T-helper 2 cell treated with Interferon-gamma antibody and Interleukin-4, amounts not matched to agents 5 μg/mL and 100 μg/mL, for 36 hours (primary cell): ENCODE measurements at regions not wholly inside any gene's neighbourhood (a gene's known extent, or its start where the extent isn't known, plus 50 kb on each side); places are given as distances from the start of the nearest gene placed in this dataset.

Source experiments
- DNase-seq: peaks from one replicate; pipeline ENCODE4 v3.0.0; 2021; ENCODE audit warnings: low spot score
- H3K27ac Mint-ChIP-seq: one replicate; pipeline ENCODE4 v1.8.0; 2021; ENCODE audit warnings: mild to moderate bottlenecking, mixed read lengths
- H3K27me3 Mint-ChIP-seq: one replicate; pipeline ENCODE4 v1.8.0; 2021; ENCODE audit warnings: low read depth, mixed read lengths
- H3K36me3 Mint-ChIP-seq: one replicate; pipeline ENCODE4 v1.8.0; 2021; ENCODE audit warnings: low read depth, mixed read lengths
- H3K4me1 Mint-ChIP-seq: one replicate; pipeline ENCODE4 v1.8.0; 2021; ENCODE audit warnings: low read depth, mixed read lengths
- H3K4me3 Mint-ChIP-seq: one replicate; pipeline ENCODE4 v1.8.0; 2022; ENCODE audit warnings: mild to moderate bottlenecking, moderate library complexity, mixed read lengths
- H3K9me3 Mint-ChIP-seq: one replicate; pipeline ENCODE4 v1.8.0; 2021; ENCODE audit warnings: mixed read lengths

GRCh38 chr2:5911718-5912117 lies 219.5 kb downstream of the SOX11 start:
- Mint-ChIP-seq H3K27me3 (no peaks in the 10 kb centered on the region), H3K4me1 (no peaks in the 10 kb centered on the region), H3K9me3 (peaks cover 4% of the 10 kb centered on the region), H3K4me3 (no peak overlapping the region), H3K36me3 (no peaks in the 10 kb centered on the region), H3K27ac (no peak overlapping the region)
- DNase-seq = no peak

GRCh38 chr2:5913711-5914395 lies 221.7 kb downstream of the SOX11 start:
- no peak overlapping the region for H3K27ac Mint-ChIP-seq
- peaks cover 3% of the 10 kb centered on the region for H3K9me3 Mint-ChIP-seq
- H3K27me3 Mint-ChIP-seq = no peaks in the 10 kb centered on the region
- no peak overlapping the region for H3K4me3 Mint-ChIP-seq
- no peaks in the 10 kb centered on the region for H3K36me3 Mint-ChIP-seq
- DNase-seq = no peak
- no peaks in the 10 kb centered on the region for H3K4me1 Mint-ChIP-seq

GRCh38 chr2:5914811-5915611 lies 222.8 kb downstream of the SOX11 start:
- no peak overlapping the region for H3K4me3 Mint-ChIP-seq
- DNase-seq = no peak
- H3K4me1 Mint-ChIP-seq = no peaks in the 10 kb centered on the region
- no peaks in the 10 kb centered on the region for H3K27me3 Mint-ChIP-seq
- peaks cover 3% of the 10 kb centered on the region for H3K9me3 Mint-ChIP-seq
- H3K36me3 Mint-ChIP-seq = no peaks in the 10 kb centered on the region
- H3K27ac Mint-ChIP-seq = no peak overlapping the region

GRCh38 chr2:5915881-5916310 lies 223.7 kb downstream of the SOX11 start:
- H3K27me3 Mint-ChIP-seq = no peaks in the 10 kb centered on the region
- H3K27ac Mint-ChIP-seq = no peak overlapping the region
- no peaks in the 10 kb centered on the region for H3K4me1 Mint-ChIP-seq
- H3K36me3 Mint-ChIP-seq = no peaks in the 10 kb centered on the region
- H3K4me3 Mint-ChIP-seq = no peak overlapping the region
- DNase-seq = no peak
- peaks cover 3% of the 10 kb centered on the region for H3K9me3 Mint-ChIP-seq

- Mint-ChIP-seq H3K36me3 (no peaks in the 10 kb centered on the region), H3K9me3 (no peaks in the 10 kb centered on the region), H3K4me3 (no peak overlapping the region), H3K27ac (no peak overlapping the region), H3K4me1 (no peaks in the 10 kb centered on the region), H3K27me3 (no peaks in the 10 kb centered on the region)
- no peak for DNase-seq
Observed at GRCh38 chr2:5921081-5921642, 229.0 kb downstream of the SOX11 start.

GRCh38 chr2:5923957-5924945 lies 232.1 kb downstream of the SOX11 start:
- no peaks in the 10 kb centered on the region for H3K4me1 Mint-ChIP-seq
- no peaks in the 10 kb centered on the region for H3K9me3 Mint-ChIP-seq
- H3K36me3 Mint-ChIP-seq = no peaks in the 10 kb centered on the region
- no peak overlapping the region for H3K4me3 Mint-ChIP-seq
- DNase-seq = no peak
- H3K27ac Mint-ChIP-seq = no peak overlapping the region
- H3K27me3 Mint-ChIP-seq = no peaks in the 10 kb centered on the region

GRCh38 chr2:5925604-5926003 lies 233.4 kb downstream of the SOX11 start:
- no peak overlapping the region for H3K4me3 Mint-ChIP-seq
- DNase-seq = no peak
- no peak overlapping the region for H3K27ac Mint-ChIP-seq
- H3K9me3 Mint-ChIP-seq = no peaks in the 10 kb centered on the region
- H3K27me3 Mint-ChIP-seq = no peaks in the 10 kb centered on the region
- no peaks in the 10 kb centered on the region for H3K36me3 Mint-ChIP-seq
- no peaks in the 10 kb centered on the region for H3K4me1 Mint-ChIP-seq

- Mint-ChIP-seq H3K27ac (no peak overlapping the region), H3K27me3 (no peaks in the 10 kb centered on the region), H3K4me1 (no peaks in the 10 kb centered on the region), H3K9me3 (peaks cover 3% of the 10 kb centered on the region), H3K4me3 (no peak overlapping the region), H3K36me3 (no peaks in the 10 kb centered on the region)
- DNase-seq = no peak
Observed at GRCh38 chr2:5926871-5927512, 234.8 kb downstream of the SOX11 start.

GRCh38 chr2:5932556-5933469 lies 240.6 kb downstream of the SOX11 start:
- no peak for DNase-seq
- H3K27me3 Mint-ChIP-seq = no peaks in the 10 kb centered on the region
- H3K4me1 Mint-ChIP-seq = no peaks in the 10 kb centered on the region
- no peak overlapping the region for H3K27ac Mint-ChIP-seq
- no peaks in the 10 kb centered on the region for H3K36me3 Mint-ChIP-seq
- peaks cover 7% of the 10 kb centered on the region for H3K9me3 Mint-ChIP-seq
- no peak overlapping the region for H3K4me3 Mint-ChIP-seq

- no peak for DNase-seq
- Mint-ChIP-seq H3K27me3 (no peaks in the 10 kb centered on the region), H3K27ac (no peak overlapping the region), H3K4me1 (no peaks in the 10 kb centered on the region), H3K9me3 (peaks cover 7% of the 10 kb centered on the region), H3K36me3 (no peaks in the 10 kb centered on the region), H3K4me3 (no peak overlapping the region)
Observed at GRCh38 chr2:5933669-5934068, 241.5 kb downstream of the SOX11 start.

- Mint-ChIP-seq H3K27me3 (no peaks in the 10 kb centered on the region), H3K36me3 (no peaks in the 10 kb centered on the region), H3K4me1 (no peaks in the 10 kb centered on the region), H3K4me3 (no peak overlapping the region), H3K27ac (no peak overlapping the region), H3K9me3 (peaks cover 5% of the 10 kb centered on the region)
- DNase-seq = no peak
Observed at GRCh38 chr2:5937321-5937720, 245.1 kb downstream of the SOX11 start.

- Mint-ChIP-seq H3K9me3 (peaks cover 5% of the 10 kb centered on the region), H3K36me3 (no peaks in the 10 kb centered on the region), H3K27me3 (no peaks in the 10 kb centered on the region), H3K4me3 (no peak overlapping the region), H3K4me1 (no peaks in the 10 kb centered on the region), H3K27ac (no peak overlapping the region)
- no peak for DNase-seq
Observed at GRCh38 chr2:5937851-5938565, 245.8 kb downstream of the SOX11 start.
